Duodenal mucosa (tissue), 2 donors: ENCODE measurements at regions not wholly inside any gene's neighbourhood (a gene's known extent, or its start where the extent isn't known, plus 50 kb on each side); places are given as distances from the start of the nearest gene placed in this dataset.
A peak's percentile ranks its signal among the peaks of the same experiment; 100 is the strongest.
"Not testable (repeated sequence)": the region's sequence is repeated elsewhere in the genome, so short reads cannot be mapped to it uniquely, and the experiment has no call there.

Experiments
- H3K27ac ChIP-seq: one replicate; pipeline ENCODE4 v1.7.0; 2013; ENCODE audit warnings: low read depth, low read length
- H3K27me3 ChIP-seq, 2 donors: one replicate each; pipeline ENCODE4 v1.7.0; 2013; ENCODE audit warnings: low read length in 2 of 2, control low read depth in 1 of 2; ENCODE audit not compliant: insufficient read depth in 2 of 2, control insufficient read depth in 1 of 2
- H3K36me3 ChIP-seq, 2 donors: one replicate each; pipeline ENCODE4 v1.7.0; 2013; ENCODE audit warnings: low read length in 2 of 2, control low read depth in 1 of 2; ENCODE audit not compliant: insufficient read depth in 2 of 2, control insufficient read depth in 1 of 2
- H3K4me1 ChIP-seq, 2 donors: one replicate each; pipeline ENCODE4 v1.7.0; 2013; ENCODE audit warnings: low read length in 2 of 2, control low read depth in 1 of 2; ENCODE audit not compliant: insufficient read depth in 2 of 2, control insufficient read depth in 1 of 2
- H3K4me3 ChIP-seq, 2 donors: one replicate each; pipeline ENCODE4 v1.7.0; 2013; ENCODE audit warnings: low read length in 2 of 2, low read depth in 1 of 2
- H3K9ac ChIP-seq, 2 donors: one replicate each; pipeline ENCODE4 v1.7.0; 2013; ENCODE audit warnings: low read length in 2 of 2, low read depth in 1 of 2
- H3K9me3 ChIP-seq, 2 donors: one replicate each; pipeline ENCODE4 v1.7.0; 2013; ENCODE audit warnings: low read length in 2 of 2, control low read depth in 1 of 2; ENCODE audit not compliant: control insufficient read depth in 1 of 2

- Histone ChIP-seq H3K9ac (no peak overlapping the region), H3K4me3 (peak overlapping the region; percentile 14 to 21), H3K27me3 (no peaks in the 10 kb centered on the region), H3K4me1 (peaks cover 0 to 13% of the 10 kb centered on the region in 2 donors), H3K27ac (peak overlapping the region; percentile 22), H3K9me3 (no peaks in the 10 kb centered on the region), H3K36me3 (no peaks in the 10 kb centered on the region)
These were observed 637.1 kb upstream of the CITED2 start for GRCh38 chr6:140011537-140011936.

- no peaks in the 10 kb centered on the region for H3K27me3 ChIP-seq
- H3K4me1 ChIP-seq: peaks cover 0 to 13% of the 10 kb centered on the region in 2 donors
- no peak overlapping the region for H3K27ac ChIP-seq
- H3K4me3 ChIP-seq: no peak overlapping the region
- no peak overlapping the region for H3K9ac ChIP-seq
- no peaks in the 10 kb centered on the region for H3K9me3 ChIP-seq
- H3K36me3 ChIP-seq: no peaks in the 10 kb centered on the region
These were observed 634.8 kb upstream of the CITED2 start for GRCh38 chr6:140009286-140009685.

DNA sequence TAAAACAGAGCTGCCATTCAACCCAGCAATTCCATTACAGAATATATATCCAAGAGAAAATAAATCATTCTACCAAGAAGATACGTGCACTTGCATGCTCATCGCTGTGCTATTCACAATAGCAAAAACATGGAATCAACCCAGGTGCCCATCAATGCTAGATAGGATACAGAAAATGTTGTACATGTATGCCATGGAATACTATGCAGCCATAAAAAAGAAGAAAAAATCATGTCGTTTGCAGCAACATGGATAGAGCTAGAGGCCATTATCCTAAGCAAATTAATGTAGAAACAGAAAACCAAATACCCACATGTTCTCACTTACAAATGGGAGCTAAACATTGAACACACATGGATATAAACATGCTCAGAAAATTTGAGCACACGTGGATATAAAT is 633.1 kb upstream of the CITED2 start:
- H3K9me3 ChIP-seq: no peaks in the 10 kb centered on the region
- H3K36me3 ChIP-seq: no peaks in the 10 kb centered on the region
- H3K9ac ChIP-seq: no peak overlapping the region
- no peak overlapping the region for H3K27ac ChIP-seq
- H3K4me3 ChIP-seq: no peak overlapping the region
- H3K27me3 ChIP-seq: no peaks in the 10 kb centered on the region
- peaks cover 0 to 13% of the 10 kb centered on the region in 2 donors for H3K4me1 ChIP-seq

DNA sequence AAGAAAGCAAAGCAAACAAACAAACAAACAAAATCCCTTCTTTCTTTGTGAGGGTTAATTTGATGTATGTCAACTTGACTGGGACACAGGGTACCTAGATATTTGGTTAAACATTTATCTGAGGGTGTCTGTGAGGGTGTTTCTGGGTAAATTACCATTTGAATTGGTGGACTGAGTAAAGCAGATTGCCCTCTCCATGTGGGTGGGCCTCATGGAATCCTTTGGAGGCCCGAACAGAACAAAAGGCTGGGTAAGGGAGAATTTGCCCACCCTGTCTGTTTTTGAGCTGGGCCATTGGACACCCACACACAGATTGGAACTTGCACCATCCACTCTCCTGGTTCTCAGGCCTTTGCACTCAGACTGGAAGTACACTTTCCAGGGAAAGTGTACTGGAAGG is 628.8 kb upstream of the CITED2 start:
- H3K36me3 ChIP-seq: no peaks in the 10 kb centered on the region
- no peaks in the 10 kb centered on the region for H3K4me1 ChIP-seq
- H3K27ac ChIP-seq: no peak overlapping the region
- no peaks in the 10 kb centered on the region for H3K9me3 ChIP-seq
- H3K9ac ChIP-seq: no peak overlapping the region
- H3K4me3 ChIP-seq: no peak overlapping the region
- no peaks in the 10 kb centered on the region for H3K27me3 ChIP-seq

GRCh38 chr6:140002396-140003022 is 628.1 kb upstream of the CITED2 start:
- no peak overlapping the region for H3K4me3 ChIP-seq
- H3K9ac ChIP-seq: no peak overlapping the region
- H3K27me3 ChIP-seq: no peaks in the 10 kb centered on the region
- no peaks in the 10 kb centered on the region for H3K36me3 ChIP-seq
- H3K9me3 ChIP-seq: no peaks in the 10 kb centered on the region
- no peaks in the 10 kb centered on the region for H3K4me1 ChIP-seq
- no peak overlapping the region for H3K27ac ChIP-seq

DNA sequence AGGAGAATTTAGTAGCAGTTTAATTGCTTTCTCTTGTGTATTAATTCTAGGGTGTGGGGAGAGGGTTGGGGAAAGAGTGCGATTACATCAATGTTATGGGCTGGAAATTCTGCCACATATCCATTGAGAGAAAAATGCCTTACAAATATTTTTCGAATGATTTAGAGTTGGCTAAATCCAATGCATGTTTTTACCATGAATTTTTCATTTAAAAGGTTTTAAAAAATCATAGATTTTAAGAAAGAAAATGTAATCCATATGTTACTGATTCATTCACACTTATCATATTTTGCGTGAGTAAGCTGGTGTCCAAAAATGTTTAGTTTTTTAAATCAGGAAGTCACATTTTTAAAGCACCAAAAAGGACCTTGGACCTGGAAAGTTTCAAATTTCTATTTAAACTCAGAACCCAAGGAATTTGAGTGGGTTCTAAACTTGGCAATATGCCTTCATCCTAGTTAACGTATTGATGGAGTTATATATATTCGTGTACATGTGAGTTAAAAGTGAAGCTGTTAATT is 627.4 kb upstream of the CITED2 start:
- no peaks in the 10 kb centered on the region for H3K9me3 ChIP-seq
- H3K4me1 ChIP-seq: no peaks in the 10 kb centered on the region
- no peaks in the 10 kb centered on the region for H3K36me3 ChIP-seq
- H3K27ac ChIP-seq: no peak overlapping the region
- no peaks in the 10 kb centered on the region for H3K27me3 ChIP-seq
- H3K9ac ChIP-seq: no peak overlapping the region
- no peak overlapping the region for H3K4me3 ChIP-seq

GRCh38 chr6:140001005-140001404 is 626.6 kb upstream of the CITED2 start:
- no peaks in the 10 kb centered on the region for H3K4me1 ChIP-seq

DNA sequence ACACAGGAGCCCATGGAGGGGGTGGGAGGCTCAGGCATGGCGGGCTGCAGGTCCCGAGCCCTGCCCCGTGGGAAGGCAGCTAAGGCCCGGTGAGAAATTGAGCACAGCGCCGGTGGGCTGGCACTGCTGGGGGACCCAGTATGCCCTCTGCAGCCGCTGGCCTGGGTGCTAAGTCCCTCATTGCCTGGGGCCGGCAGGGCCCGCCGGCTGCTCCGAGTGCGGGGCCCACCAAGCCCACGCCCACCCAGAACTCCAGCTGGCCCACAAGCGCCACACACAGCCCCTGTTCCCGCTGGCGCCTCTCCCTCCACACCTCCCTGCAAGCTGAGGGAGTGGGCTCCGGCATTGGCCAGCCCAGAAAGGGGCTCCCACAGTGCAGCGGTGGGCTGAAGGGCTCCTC is 625.2 kb upstream of the CITED2 start:
- H3K27me3 ChIP-seq, H3K36me3 ChIP-seq, H3K27ac ChIP-seq, H3K4me3 ChIP-seq, H3K4me1 ChIP-seq, H3K9me3 ChIP-seq, H3K9ac ChIP-seq: not testable (repeated sequence)

More at GRCh38 chr6:140001005-140001404, 626.6 kb upstream of the CITED2 start:
- Histone ChIP-seq H3K4me3 (no peak overlapping the region), H3K9me3 (no peaks in the 10 kb centered on the region), H3K27me3 (no peaks in the 10 kb centered on the region), H3K9ac (no peak overlapping the region), H3K27ac (no peak overlapping the region), H3K36me3 (no peaks in the 10 kb centered on the region)

GRCh38 chr6:139998478-139998877 is 624.0 kb upstream of the CITED2 start:
- H3K4me3 ChIP-seq: not testable (repeated sequence)

GRCh38 chr6:139996253-139996834 is 621.9 kb upstream of the CITED2 start:
- Histone ChIP-seq H3K27ac (no peak overlapping the region), H3K4me1 (no peaks in the 10 kb centered on the region), H3K4me3 (no peak overlapping the region), H3K36me3 (no peaks in the 10 kb centered on the region), H3K27me3 (no peaks in the 10 kb centered on the region), H3K9ac (no peak overlapping the region), H3K9me3 (peaks cover 0 to 7% of the 10 kb centered on the region in 2 donors)

More at GRCh38 chr6:139998478-139998877, 624.0 kb upstream of the CITED2 start:
- H3K9ac ChIP-seq, H3K36me3 ChIP-seq, H3K27ac ChIP-seq, H3K9me3 ChIP-seq, H3K4me1 ChIP-seq, H3K27me3 ChIP-seq: not testable (repeated sequence)
